GM19099 (cell line): ENCODE measurements at regions not wholly inside any gene's neighbourhood (a gene's known extent, or its start where the extent isn't known, plus 50 kb on each side); places are given as distances from the start of the nearest gene placed in this dataset.

Experiments used
- POLR2A ChIP-seq: IDR thresholded peaks from 3 replicates; pipeline ENCODE4 v1.6.1; 2011; ENCODE audit warnings: low read depth; ENCODE audit not compliant: insufficient read length; ENCODE audit errors: extremely low read depth

DNA sequence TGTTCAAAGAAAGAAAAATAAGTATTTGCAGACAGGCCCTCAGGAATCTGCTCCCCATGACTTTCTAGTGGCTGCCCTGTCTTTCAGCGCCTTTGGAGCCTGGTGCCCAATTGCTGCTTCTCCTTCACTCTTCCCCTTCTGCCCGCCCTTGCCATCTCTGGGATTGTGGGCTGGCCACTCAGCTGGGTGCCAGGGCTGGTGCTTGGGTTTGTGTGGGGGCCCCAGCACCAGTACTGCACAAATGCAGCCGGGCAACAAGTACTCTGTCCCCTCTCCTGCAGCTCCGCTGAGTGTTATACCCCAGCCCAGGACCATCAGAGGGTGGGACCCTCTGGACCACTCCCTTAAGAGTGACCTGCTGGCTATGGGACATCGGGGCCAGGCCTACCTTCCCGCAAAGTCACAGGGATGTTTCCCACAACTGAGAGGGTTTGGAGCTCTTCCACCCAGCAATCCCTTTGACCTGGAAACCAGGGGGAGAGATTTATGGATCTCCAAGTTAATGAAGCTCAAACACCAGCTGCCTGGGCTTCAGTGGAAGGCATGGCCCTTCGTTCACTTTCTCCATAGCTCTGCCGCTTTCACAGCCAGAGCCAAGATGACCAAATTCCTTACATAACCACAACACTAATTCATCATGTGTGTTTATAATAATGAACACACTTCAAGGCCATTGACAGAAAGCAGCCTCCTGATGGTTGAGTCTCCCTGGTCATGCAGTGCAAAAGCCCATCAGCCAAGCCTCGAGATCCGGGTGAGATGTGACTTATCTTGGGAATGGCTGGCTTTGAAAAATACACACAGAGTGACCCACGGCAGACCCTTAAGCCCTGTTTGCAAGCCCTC lies 313.9 kb upstream of the ZNF32 start:
- no peak for TF ChIP-seq POLR2A

DNA sequence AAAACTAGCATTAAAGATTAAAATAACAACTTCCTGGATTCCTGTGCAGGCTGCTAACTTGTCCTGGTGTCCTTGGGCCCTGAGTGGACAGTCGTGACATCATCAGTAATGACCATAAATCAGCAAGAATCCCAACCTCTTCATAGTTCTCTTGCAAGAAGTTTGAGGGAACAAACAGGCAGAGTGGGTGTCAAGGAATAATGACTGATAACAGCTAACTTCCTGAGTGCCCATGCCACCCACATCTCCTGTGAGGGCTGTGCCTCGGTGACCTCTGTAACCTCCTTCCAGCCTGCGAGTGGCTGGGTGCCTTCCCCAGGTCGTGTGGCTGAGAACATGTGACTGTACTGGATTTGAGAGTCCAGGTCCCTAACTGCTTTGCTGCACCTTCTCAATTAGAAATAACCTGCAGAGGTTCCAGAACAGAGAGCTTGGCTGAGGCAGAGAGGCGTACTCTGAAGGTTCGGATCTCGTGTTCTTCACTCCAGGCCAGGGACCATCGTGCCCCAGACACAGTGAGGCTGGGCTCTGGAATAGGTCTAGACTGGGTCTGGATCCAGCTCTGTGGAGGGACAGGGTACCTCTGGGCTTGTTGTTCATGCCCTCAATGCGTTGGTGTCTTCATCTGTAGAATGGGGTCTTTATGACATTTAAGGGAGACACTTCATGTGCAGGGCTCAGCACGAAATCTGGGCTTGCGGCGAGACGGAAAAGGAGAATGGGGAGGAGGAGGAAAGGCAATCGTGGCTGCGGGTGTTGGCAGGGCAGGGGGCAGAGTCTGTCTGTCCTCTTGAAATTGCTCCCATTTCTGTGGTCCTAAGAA lies 313.1 kb upstream of the ZNF32 start:
- TF ChIP-seq POLR2A, result no peak

DNA sequence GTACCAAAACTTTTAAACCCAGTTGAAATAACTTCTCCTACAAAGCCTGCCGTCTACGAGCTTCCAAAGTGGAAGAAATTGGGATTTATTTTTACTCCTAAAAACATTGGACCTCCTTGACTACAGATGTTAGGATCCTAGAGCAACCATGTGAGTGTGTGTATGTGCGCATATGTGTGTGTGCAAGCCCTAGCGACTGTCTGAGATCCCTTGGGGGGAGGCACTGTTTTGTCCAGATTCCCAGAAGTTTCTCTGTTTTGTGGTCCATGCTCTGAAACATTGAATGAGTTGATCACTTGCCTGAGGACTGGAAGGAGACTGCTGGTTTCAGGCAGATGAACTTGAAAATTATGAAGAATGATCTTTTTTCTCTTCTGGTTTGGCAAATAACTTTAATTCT lies 312.3 kb upstream of the ZNF32 start:
- no peak for TF ChIP-seq POLR2A

DNA sequence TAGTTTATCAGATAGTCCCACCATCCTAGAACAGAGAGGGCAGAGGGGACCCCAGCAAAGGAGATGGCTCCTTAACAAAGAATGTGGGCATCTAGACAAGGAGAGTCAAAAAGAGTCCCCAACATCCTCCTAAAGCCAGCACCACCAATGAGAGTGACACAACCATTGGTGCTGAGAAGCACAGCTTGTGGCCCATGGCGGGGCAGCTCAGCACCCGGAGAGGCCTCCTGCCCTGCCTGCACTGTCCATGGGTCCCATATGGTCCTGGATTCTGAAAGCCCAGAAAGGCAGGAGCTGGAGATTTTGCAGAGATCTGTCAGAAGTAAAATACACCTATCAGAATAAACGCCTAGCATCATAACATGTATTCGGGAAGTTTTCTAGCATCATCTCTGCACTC lies 311.8 kb upstream of the ZNF32 start:
- TF ChIP-seq POLR2A, result no peak

DNA sequence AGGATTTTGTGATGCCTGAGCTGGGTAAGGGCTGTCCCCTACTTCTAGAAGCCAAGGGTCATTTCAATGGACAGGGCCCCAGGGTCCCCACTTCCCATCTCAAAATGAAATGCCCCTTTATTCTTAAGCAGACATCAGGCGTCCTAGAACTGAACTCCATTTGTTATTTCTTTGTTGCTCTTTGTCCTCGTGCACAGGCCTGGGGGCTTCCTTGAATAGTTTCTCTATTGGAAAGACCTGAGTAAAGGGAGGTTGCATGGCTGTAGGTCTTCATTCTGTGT lies 311.4 kb upstream of the ZNF32 start:
- no peak for TF ChIP-seq POLR2A

DNA sequence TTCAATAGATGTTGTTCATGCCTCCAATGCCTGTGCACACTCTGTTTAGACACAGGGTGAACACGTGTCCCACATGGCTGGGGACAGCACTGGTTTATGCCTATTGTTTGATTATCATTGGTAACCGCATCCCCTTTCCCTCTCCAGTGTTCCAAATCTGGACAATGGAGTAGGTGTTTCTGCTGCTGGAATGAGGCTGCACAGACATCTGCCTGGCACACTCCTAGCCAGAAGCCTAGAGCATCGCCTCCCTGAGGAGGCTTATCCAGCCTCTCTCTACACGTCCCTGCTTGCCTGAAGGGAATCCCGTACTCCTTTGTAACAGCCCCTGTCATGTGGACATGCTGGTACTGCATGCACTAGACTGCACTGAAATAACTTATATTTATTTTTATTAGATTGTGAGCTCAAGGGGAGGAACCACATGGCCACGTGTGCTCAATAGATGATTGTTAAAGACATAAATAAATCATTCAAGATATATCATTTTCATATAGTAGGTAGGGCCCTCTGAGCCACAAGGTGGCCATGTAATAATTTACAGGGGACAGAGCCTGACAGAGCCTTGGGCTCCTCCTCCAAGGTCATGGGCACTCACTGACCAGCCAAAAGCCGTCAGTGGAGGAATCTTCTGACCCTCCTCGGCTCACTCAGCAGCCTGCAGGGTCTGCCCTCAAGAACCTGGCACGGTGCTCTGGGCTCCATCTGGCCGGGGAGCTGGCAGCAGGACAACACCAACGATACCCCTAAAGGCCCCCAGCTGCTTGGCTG lies 310.9 kb upstream of the ZNF32 start:
- no peak for TF ChIP-seq POLR2A

DNA sequence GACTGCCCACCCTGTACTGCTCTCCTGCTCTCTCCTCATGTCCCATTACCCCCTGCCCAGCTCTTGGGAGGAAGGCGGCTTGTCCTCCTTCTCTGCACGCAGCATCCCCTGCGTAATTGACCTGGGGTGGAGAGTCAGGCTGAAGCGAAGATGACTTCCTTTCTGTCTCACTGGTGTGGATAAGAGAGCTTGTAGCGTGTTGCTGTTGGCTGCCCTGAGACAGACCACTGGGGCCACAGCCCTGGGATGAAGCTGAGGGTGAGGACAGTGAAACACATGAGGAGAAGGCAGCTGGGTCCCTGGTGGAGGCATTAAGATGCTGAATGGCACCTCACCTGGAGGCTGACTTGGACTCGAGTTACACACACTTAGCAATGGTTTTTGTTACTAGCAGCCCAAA lies 310.3 kb upstream of the ZNF32 start:
- no peak for TF ChIP-seq POLR2A

DNA sequence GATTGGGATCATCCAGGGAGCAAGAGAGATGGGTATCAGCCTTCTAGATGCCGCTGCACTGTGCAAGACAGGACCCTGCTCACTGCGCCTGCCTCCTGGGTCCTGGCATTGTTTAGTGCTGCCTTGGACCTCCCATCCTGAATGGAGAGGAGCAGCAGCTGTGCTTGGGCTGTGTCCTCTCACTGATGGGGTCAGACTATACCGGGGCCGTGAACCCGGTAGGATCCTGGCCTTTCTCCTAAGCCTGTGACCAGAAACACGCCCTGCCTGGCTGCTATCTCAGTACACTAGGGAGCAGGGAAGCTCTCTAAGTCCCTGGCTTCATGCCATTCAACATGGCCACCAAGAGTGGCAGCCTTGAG lies 309.4 kb upstream of the ZNF32 start:
- no peak for TF ChIP-seq POLR2A

DNA sequence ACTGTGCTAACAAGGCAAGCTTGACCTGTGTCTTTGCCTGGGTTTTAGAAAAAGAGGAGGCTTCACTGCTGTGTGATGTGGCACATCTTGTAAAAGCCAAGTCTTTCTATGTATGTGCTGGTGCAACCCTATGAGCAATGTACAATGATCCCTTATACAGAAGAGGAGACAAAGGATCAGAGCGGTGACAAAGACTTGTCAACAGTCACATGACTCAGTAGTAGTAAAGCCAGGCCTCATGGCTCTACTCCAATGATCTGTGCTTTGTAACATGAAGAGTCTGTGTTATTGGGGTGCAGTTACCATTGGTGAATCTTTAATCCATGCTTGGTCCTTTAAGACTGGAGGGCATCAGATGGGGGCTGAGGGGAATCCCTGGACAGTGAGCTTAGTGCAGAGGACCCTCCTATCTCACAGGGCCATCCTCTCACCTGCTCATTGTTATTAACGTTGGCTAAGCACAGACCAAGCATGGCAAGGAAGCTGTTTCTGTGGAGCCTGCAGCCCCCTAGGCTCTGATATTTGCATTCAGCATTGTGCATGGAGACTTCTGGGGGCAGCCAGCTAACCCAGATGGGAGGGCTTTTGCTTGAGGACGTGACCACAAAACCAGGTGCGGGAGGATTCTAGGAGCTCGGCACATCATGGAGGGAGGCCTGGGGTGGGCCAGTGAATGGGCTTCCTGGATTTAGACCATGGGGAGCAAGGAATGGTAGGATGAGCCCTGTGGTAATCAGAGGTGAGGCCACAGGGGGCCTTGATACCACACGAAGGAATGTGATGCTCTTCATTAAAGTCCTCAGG lies 308.8 kb upstream of the ZNF32 start:
- TF ChIP-seq POLR2A, result no peak

DNA sequence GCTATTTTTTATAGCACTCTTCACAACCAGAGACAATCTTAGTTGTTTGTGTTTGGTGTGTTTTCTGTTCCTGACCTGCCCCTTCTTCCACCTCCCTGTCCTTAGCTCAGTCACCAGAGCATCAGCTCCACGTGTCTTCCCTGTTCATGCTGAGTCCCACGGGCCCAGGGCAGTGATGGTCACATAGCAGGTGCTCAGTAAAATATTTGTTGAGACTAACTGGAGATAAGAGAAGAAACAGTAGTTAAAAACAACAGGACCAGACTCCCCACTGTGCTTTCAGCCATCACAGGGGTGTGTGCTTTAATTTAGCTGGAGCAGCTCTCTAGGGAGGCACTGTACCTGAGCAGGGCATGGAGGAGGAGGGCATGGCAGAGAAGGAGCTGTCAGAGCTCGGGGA lies 307.3 kb upstream of the ZNF32 start:
- no peak for TF ChIP-seq POLR2A

DNA sequence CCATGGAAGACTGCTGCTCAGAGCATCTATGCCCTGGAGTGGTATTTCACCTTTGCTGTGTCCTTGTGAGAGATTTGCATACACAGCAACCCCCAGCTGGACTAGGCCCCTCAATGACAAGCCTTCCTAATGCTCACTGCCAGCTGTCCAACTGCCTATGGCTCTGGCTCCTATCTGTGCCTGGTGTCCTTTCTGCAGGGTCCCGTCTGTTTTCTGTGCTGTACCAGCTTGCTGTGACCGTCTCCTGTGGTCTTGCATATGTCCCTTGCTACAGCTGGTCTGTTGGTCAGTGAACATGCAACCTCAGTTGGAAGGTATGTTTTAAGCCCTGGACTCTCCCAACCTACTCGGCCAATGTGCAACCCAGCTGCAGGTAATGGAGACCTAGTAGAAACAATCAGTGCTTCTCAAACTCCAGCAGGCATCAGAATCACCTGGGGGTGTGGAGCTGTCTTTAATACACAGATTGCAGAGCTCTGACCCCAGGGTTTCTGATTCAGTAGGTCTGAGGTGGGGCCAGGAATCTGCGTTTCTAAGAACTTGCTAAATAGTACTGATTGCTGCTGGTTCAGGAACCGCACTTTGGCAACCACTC lies 306.4 kb upstream of the ZNF32 start:
- TF ChIP-seq POLR2A, result no peak

DNA sequence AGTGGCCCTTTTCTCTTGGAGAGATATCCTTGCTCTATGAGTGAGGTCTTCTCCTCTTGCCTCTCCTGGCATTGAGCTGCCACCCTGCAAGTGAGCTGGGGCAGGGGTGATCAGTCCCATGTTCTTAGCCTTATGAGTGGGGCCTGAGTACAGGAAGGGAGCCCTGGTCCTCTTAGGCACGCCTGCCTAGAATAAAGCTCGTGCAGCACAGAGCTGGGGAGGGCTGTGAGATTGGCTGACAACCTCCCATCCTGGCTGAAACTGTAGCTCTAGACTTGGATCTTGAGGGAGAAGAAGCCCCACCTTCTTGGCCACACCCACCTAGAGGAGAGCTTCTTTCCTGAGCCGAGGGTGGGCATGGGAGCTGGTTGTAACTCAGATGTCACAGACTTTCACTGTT lies 305.0 kb upstream of the ZNF32 start:
- no peak for TF ChIP-seq POLR2A

DNA sequence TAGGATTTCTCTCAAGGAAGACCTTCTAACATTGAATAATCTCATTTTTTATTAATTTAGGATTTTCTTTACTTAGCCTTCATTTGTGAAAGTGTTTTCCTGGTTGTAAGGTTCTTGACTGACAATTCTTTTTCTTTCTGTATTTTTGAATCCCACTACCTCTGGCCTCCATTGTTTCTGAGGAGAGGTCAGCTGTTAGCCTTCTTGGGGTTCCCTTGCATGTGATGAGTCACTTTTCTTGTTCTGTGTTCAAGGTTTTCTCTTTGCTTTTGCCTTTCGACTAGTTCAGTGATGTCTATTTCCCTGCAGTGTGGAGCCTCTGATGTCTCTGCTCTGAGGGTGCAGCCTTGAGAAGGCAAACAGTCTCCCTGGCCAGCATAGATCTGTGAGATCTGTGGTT lies 304.1 kb upstream of the ZNF32 start:
- TF ChIP-seq POLR2A, result no peak

DNA sequence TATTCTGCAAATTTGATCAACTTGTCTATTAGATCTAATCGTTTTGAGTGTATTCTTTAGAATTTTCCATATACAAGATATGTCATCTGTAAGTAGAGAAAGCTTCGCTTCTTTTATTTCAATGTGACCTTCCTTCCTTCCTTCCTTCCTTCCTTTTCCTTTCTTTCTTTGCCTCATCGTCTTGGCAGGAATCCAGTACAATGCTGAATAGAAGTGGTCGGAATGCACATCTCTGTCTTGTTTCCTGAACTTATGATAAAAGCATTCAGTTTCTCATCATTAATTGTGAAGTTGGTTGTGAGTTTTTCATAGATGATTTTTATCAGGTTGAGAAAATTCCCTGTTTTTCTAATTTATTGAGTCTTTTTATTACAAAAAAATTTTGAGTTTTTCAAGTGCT lies 300.7 kb upstream of the ZNF32 start:
- no peak for TF ChIP-seq POLR2A
